SU-DHL-6 (cell line): ENCODE measurements at regions not wholly inside any gene's neighbourhood (a gene's known extent, or its start where the extent isn't known, plus 50 kb on each side); places are given as distances from the start of the nearest gene placed in this dataset.

Experiments used
- H2AFZ ChIP-seq: fragments of 200-600 bp; sonication (generic); 2 replicates; pipeline ENCODE4 v1.6.1; 2014; ENCODE audit warnings: low read depth, mild to moderate bottlenecking, moderate library complexity, mixed read lengths, antibody characterized with exemption, low read length; ENCODE audit not compliant: severe bottlenecking
- H3F3A ChIP-seq: fragments of 200-600 bp; shearing (Covaris generic); 2 replicates; pipeline ENCODE4 v1.6.0; 2016; ENCODE audit warnings: antibody characterized with exemption, mild to moderate bottlenecking; ENCODE audit not compliant: insufficient read depth
- H3K27ac ChIP-seq: fragments of 200-600 bp; sonication (generic); 2 replicates; pipeline ENCODE4 v1.5.1; 2016; ENCODE audit warnings: low read depth, mild to moderate bottlenecking, low read length, moderate library complexity, mixed read lengths
- H3K27me3 ChIP-seq: fragments of 200-600 bp; sonication (generic), shearing (Covaris generic); 2 replicates; pipeline ENCODE4 v1.6.0; 2014; ENCODE audit warnings: mild to moderate bottlenecking, low read length
- H3K36me3 ChIP-seq: fragments of 200-600 bp; sonication (generic); 2 replicates; pipeline ENCODE4 v1.6.1; 2014; ENCODE audit warnings: mild to moderate bottlenecking, low read length, mixed read lengths
- H3K4me2 ChIP-seq: fragments of 300-600, 200-600 bp; shearing (Covaris generic), sonication (generic); 2 replicates; pipeline ENCODE4 v1.6.0; 2014; ENCODE audit warnings: low read length, low read depth, mild to moderate bottlenecking; ENCODE audit not compliant: poor library complexity, severe bottlenecking
- H3K4me3 ChIP-seq: fragments of 200-600 bp; sonication (generic); 2 replicates; pipeline ENCODE4 v1.5.1; 2014; ENCODE audit warnings: antibody characterized with exemption, low read length, mild to moderate bottlenecking, mixed read lengths; ENCODE audit not compliant: insufficient read depth, poor library complexity, severe bottlenecking
- H3K79me2 ChIP-seq: fragments of 200-600 bp; sonication (generic); 2 replicates; pipeline ENCODE4 v1.6.1; 2014; ENCODE audit warnings: mild to moderate bottlenecking, low read length, moderate library complexity; ENCODE audit not compliant: insufficient read depth
- H3K9ac ChIP-seq: fragments of 200-600 bp; sonication (generic); 2 replicates; pipeline ENCODE4 v1.7.0; 2014; ENCODE audit warnings: mild to moderate bottlenecking, low read length
- H3K9me2 ChIP-seq: fragments of 200-600 bp; sonication (generic); replicated peaks from 2 replicates; pipeline ENCODE4 v1.6.1; 2014; ENCODE audit warnings: low read length; ENCODE audit not compliant: insufficient read depth
- H3K9me3 ChIP-seq: fragments of 200-600 bp; sonication (generic); 2 replicates; pipeline ENCODE4 v1.6.1; 2014; ENCODE audit warnings: low read length, mixed read lengths; ENCODE audit not compliant: insufficient read depth
- H4K20me1 ChIP-seq: fragments of 200-600 bp; sonication (generic); 2 replicates; pipeline ENCODE4 v1.6.1; 2014; ENCODE audit warnings: low read depth, mild to moderate bottlenecking, antibody characterized with exemption, low read length, moderate library complexity, mixed read lengths
- EZH2phosphoT487 ChIP-seq: fragments of 200-600 bp; sonication (generic), shearing (Covaris generic); conservative IDR thresholded peaks from 2 replicates; pipeline ENCODE4 v1.6.1; 2018; ENCODE audit warnings: mild to moderate bottlenecking, antibody characterized with exemption, low read length, moderate library complexity, mixed read lengths
- TF ChIP-seq, protein P1 (sequence below): fragments of 200-600 bp; sonication (generic); IDR thresholded peaks from one replicate; pipeline ENCODE4 v1.5.1; 2017; ENCODE audit warnings: antibody characterized with exemption, mild to moderate bottlenecking, low read length, moderate library complexity; ENCODE audit not compliant: insufficient read depth, poor library complexity, severe bottlenecking

GRCh38 chr11:87437133-87437843 lies 399.6 kb downstream of the TMEM135 start:
- Histone ChIP-seq H3K9me3 (no peaks in the 10 kb centered on the region), H2AFZ (no peak overlapping the region), H3K4me2 (no peak overlapping the region), H3K4me3 (no peak overlapping the region), H3K27me3 (no peaks in the 10 kb centered on the region), H3K79me2 (no peaks in the 10 kb centered on the region), H3F3A (no peaks in the 10 kb centered on the region), H3K27ac (no peak overlapping the region), H4K20me1 (no peaks in the 10 kb centered on the region), H3K9ac (no peak overlapping the region), H3K9me2 (no peaks in the 10 kb centered on the region), H3K36me3 (no peaks in the 10 kb centered on the region)
- TF ChIP-seq, protein P1, sequence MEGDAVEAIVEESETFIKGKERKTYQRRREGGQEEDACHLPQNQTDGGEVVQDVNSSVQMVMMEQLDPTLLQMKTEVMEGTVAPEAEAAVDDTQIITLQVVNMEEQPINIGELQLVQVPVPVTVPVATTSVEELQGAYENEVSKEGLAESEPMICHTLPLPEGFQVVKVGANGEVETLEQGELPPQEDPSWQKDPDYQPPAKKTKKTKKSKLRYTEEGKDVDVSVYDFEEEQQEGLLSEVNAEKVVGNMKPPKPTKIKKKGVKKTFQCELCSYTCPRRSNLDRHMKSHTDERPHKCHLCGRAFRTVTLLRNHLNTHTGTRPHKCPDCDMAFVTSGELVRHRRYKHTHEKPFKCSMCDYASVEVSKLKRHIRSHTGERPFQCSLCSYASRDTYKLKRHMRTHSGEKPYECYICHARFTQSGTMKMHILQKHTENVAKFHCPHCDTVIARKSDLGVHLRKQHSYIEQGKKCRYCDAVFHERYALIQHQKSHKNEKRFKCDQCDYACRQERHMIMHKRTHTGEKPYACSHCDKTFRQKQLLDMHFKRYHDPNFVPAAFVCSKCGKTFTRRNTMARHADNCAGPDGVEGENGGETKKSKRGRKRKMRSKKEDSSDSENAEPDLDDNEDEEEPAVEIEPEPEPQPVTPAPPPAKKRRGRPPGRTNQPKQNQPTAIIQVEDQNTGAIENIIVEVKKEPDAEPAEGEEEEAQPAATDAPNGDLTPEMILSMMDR: no peak
- no peak for TF ChIP-seq EZH2phosphoT487

DNA sequence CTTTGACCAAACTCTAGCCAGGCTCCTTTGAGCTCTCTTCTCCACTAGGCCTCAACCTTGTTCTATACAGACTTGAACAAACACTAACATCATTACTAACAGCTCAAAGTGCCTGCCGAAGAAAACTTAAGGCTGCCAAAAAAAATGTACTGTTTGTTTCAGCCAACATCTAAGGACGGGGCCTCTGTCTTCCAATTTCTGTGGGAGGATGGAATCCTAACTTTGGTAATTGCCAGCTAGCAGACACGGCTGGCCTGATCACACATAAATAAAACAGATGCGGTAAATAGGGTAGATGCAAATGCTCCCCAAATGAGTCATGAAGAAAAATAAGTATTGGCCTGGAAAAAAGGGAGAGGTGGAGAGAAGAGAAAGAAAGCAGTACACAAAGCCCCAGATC lies 394.3 kb downstream of the TMEM135 start:
- Histone ChIP-seq H3K4me3 (no peak overlapping the region), H3K9me2 (no peaks in the 10 kb centered on the region), H4K20me1 (no peaks in the 10 kb centered on the region), H3K79me2 (no peaks in the 10 kb centered on the region), H3K4me2 (no peak overlapping the region), H2AFZ (no peak overlapping the region), H3K27ac (no peak overlapping the region), H3K9ac (no peak overlapping the region), H3K9me3 (no peaks in the 10 kb centered on the region), H3F3A (no peaks in the 10 kb centered on the region), H3K27me3 (no peaks in the 10 kb centered on the region), H3K36me3 (no peaks in the 10 kb centered on the region)
- TF ChIP-seq, protein P1: no peak
- no peak for TF ChIP-seq EZH2phosphoT487

GRCh38 chr11:87431392-87431791 lies 393.7 kb downstream of the TMEM135 start:
- Histone ChIP-seq H2AFZ (no peak overlapping the region), H3K9me2 (no peaks in the 10 kb centered on the region), H3K4me3 (no peak overlapping the region), H3K9me3 (no peaks in the 10 kb centered on the region), H3K36me3 (no peaks in the 10 kb centered on the region), H3K9ac (no peak overlapping the region), H3K79me2 (no peaks in the 10 kb centered on the region), H4K20me1 (no peaks in the 10 kb centered on the region), H3F3A (no peaks in the 10 kb centered on the region), H3K27me3 (no peaks in the 10 kb centered on the region), H3K4me2 (no peak overlapping the region), H3K27ac (no peak overlapping the region)
- no peak for TF ChIP-seq EZH2phosphoT487

DNA sequence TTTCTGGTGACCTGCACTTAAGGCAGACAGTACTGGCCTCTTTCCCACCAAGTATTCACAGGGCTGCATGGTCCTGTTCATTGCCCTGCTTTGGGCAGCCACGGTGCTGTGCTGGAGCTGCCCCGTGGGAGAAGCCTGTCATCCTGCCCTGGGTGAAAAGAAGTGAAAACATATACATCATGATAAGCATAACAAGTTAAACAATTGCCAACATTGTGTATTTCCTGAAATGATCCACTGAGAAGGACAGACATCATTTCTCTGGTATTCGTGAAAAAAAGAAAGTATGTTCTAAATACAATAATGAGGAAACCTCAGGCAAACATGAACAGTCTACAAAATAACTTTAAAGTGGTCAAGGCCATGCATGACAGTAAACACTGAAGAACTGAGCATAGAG lies 393.1 kb downstream of the TMEM135 start:
- Histone ChIP-seq H3K9me2 (no peaks in the 10 kb centered on the region), H3K4me3 (no peak overlapping the region), H3K27me3 (no peaks in the 10 kb centered on the region), H3K4me2 (no peak overlapping the region), H3K9ac (no peak overlapping the region), H3F3A (no peaks in the 10 kb centered on the region), H2AFZ (no peak overlapping the region), H3K9me3 (no peaks in the 10 kb centered on the region), H4K20me1 (no peaks in the 10 kb centered on the region), H3K27ac (no peak overlapping the region), H3K79me2 (no peaks in the 10 kb centered on the region), H3K36me3 (no peaks in the 10 kb centered on the region)
- TF ChIP-seq, protein P1: no peak
- TF ChIP-seq EZH2phosphoT487: no peak
